Cardiac septum (tissue), 1 donor: ENCODE measurements at regions not wholly inside any gene's neighbourhood (a gene's known extent, or its start where the extent isn't known, plus 50 kb on each side); places are given as distances from the start of the nearest gene placed in this dataset.

Source experiments
- DNase-seq: peaks from one replicate; pipeline ENCODE4 v3.0.0-alpha.2; 2020; ENCODE audit warnings: low spot score
- intact Hi-C: fragments of 100-400 bp; cut with DNase I; formaldehyde crosslinking; loops from one replicate; pipeline ENCODE4 v1.14.0; 2022
- donor health status: DM: no; HTN: no; CAD: no.

- no peak for DNase-seq
- intact Hi-C loops: no loop called here
Measured at GRCh38 chr12:68490476-68490875, 120.2 kb upstream of the RAP1B start.

DNA sequence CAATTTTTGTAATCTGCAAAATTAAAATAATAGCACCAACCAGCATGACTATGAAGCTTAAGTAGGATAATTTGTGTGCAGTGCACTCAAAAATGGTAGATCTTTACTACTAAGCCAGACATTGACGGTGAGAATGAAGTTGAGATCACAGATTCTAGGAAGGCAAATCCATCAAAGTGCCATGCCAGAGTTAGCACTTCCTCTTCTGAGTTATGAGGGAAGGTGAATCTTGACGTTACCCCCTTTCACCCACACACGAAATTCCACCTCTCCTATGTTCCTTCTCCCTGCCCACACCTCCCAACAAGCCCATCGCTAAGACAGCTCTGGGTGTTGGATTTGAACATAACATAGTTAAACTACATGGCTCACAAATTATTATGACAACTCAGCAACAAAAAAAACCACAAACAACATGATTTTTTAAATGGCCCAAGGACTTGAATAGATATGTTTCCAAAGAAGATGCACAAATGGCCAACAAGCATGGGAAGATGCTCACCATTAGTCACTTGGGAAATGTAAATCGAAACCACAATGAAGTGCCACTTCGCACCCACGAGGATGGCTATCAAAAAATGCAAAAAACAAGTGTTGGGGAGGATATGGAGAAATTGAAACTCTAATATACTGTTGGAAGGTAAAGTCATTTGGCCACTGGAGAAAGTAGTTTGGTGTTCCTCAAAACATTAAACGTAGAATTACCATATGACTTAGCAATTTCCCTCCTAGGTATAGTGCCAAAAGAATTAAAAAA is 119.3 kb upstream of the RAP1B start:
- DNase-seq: no peak
- intact Hi-C loops: no loop called here

DNA sequence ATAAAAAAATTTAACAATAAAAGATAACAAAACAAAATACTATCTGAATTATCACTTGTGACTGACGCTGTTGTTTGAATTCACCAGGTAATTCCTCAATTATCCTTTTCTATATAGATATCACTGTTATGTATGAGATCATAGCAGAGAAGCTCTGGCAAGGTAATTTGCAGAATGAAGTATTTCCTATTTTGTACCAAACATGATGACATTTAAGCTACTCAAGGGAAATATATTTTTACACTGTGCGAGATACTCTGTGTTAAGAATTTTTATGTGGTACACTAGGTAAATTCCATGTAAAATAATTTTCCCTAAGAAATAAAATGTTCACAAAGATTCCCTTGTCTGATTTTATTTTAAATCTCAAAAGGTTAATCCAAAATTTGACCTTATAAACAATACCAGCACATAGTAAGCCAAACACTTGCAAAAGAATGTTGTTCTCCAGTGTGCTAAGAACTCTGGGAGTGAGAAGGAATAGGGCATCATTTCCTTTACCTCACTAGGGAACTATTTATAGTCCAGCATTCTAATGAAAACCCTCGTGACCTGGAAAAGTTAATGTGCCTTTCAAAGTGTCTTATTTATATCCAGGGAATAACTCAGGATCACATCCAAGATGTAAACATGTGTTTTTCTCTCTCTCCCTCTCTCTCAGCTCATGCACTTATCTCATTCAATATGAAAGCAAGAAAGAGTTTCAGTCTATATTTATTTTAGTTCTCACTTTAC is 115.2 kb upstream of the RAP1B start:
- intact Hi-C loops: no loop called here
- no peak for DNase-seq

DNA sequence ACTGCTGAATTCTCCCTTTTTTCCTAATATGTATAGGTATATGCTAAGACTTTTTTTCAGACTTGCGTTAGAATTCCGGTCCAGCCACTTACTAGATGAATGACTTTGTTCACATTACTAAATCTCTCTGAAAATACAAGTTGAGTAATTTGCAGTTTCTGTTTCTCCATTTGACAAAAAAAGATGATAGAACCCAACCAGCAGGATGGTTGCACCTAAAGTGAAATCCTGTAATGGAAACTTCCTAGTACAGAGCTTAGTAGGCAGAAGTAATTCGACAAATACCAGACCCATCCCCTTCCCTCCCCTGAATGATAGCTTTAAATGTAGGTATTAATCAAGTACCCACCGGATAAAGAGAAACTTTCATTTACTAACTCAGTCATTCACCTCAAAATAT is 113.6 kb upstream of the RAP1B start:
- intact Hi-C loops: no loop called here

GRCh38 chr12:68497702-68498101 is 113.0 kb upstream of the RAP1B start:
- DNase-seq: no peak
- intact Hi-C loops: no loop called here

More for the DNA sequence above, 113.6 kb upstream of the RAP1B start:
- DNase-seq: no peak

GRCh38 chr12:68498736-68499135 is 112.0 kb upstream of the RAP1B start:
- no peak for DNase-seq
- intact Hi-C loops: no loop called here

DNA sequence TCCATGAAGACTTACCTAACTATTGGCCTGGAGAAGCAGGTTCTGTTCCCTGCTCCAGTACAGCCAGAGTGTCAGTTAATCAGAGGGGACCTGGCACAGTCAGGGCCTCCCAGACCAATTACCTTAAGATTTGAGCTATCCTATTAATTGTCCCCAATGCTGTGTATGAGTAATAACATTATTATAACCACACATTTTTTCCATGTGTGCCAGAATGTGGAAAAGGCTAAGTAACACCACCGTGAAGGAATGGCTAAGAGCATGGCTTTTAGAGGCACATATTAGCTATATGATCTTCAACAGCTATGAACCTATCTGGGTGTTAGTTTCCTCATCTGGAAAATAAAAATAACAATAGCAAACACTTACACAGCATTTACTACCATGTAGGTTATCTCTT is 111.1 kb upstream of the RAP1B start:
- intact Hi-C loops: no loop called here
- no peak for DNase-seq

- intact Hi-C loops: no loop called here
- no peak for DNase-seq
Measured at GRCh38 chr12:68501226-68501625, 109.5 kb upstream of the RAP1B start.

- intact Hi-C loops: no loop called here
- DNase-seq: no peak
Measured at GRCh38 chr12:68505970-68506369, 104.7 kb upstream of the RAP1B start.

- intact Hi-C loops: no loop called here
- DNase-seq: no peak
Measured at GRCh38 chr12:68506619-68507018, 104.1 kb upstream of the RAP1B start.

DNA sequence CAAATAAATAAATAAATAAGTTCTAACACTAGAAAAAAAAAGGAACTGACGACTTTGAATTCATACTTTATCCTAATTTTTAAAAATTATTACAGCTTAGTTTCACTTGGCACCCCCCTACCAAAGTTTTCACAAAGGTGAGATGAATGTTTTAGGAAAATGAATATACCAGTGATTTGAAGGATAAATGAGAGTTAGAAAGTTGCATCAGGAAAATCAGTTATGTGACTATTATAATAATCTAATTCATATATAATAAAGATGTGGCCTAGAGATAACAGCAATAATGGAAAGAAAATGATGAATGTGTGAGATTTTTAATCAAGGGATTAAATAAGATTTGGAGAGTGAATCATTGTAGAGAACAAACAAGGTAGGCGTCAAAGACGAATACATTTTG is 103.0 kb upstream of the RAP1B start:
- intact Hi-C loops: no loop called here
- DNase-seq: no peak

GRCh38 chr12:68508576-68508975 is 102.1 kb upstream of the RAP1B start:
- intact Hi-C loops: no loop called here
- DNase-seq: no peak

DNA sequence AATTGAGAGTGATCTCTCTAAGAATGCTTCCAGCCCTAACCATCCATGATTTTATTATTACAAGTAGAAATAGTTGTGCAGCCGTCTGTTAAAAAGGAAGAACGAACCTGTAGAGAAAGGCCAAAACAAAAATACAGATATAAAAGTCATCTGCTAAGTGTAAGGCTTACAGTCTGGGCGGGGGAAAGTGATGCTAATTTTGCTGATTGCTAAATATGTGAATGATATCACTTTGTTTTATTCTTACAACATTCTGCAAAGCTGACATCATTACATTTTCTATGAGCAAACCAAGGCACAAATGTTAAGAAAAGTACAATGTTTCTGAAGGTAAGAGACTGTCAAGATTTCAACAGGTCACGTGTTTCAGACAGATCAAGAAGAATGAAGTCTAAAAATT is 101.5 kb upstream of the RAP1B start:
- intact Hi-C loops: no loop called here

DNA sequence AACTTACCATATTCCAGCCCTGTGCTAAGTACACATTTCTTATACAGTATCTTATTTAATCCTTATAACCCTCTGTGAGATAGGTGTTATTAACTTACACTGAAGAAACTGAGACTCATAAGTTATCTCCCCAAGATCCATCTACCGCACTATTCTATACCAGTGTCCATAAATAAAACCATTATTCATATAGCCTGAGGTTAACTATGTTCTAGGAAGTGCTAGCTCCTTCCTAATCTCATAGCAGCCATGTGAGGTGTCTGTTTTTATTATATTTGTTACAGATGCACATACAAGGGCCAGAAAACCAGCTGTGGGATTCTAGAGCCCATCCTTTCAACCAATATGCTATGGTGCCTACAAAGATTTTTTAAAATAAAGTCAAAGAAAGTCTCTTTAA is 100.3 kb upstream of the RAP1B start:
- intact Hi-C loops: no loop called here
- DNase-seq: no peak

More for the DNA sequence above, 101.5 kb upstream of the RAP1B start:
- DNase-seq: no peak

- intact Hi-C loops: no loop called here
- no peak for DNase-seq
Measured at GRCh38 chr12:68514807-68515411, 95.8 kb upstream of the RAP1B start.

DNA sequence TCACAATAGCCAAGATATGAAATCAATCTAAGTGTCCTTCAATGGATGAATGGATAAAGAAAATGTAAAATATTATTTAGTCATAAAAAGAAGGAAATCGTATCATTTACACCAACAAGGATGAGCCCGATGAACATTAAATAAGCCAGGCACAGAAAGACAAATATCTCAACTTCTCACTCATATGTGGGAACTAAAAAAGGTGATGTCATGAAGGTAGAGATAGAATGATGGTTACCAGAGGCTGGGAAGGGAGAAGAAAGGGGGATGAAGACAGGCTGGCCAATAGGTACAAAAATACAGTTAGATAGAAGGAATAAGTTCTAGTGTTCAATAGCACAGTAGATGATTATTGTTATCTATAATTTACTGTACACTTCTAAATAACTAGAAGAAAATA is 94.9 kb upstream of the RAP1B start:
- DNase-seq: no peak
- intact Hi-C loops: no loop called here

DNA sequence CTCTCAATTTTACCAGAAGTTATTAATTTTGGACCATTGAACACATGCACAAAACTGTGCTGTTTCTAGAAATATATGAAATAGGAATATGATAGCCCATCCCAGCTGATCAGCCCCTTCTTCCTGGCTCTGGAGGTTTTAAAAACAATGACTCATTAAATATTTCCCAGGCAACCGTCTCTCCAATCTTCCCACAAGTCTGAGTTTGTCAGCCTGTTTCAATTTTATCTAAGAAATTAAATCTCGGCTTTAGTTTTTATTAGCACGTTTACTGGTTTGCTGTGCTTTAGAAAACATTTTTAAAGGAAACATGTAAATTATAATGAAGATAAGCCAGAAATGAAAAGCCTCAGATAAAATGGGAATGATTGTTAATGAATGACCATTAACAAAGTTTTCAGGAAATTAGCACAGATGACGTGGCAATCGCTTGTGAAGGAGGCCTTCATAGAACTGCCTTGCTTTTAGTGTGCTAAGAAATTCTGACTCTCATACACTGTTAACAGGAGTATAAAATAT is 89.3 kb upstream of the RAP1B start:
- intact Hi-C loops: no loop called here
- no peak for DNase-seq

DNA sequence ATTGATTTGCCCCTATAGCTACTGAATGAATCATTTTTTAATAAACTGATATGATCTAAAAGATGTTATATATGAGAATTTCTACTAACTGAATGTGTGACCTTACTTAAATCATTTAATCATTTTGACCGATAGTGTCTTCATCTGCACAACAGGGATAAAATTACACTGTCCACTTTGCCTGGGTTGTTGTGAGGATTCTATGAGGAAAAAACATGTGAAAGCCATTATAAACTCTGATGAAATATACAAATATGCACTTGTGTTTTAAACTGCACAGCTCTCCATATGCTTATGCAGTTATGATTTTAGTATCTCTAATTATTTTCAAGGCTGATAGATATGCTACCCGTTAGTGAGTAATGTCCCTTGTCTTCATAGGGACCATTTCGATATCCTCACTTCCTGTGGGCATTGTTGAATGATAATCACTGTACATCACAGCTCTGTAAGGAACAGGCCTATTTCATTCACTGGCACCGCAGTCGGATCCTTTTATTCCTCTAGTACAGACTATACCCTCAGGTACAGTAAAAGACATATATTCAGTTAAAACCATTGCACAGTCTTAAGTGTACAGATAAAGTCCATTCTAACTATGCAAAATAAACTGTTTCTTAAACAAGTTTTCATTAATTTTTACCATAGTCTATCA is 88.7 kb upstream of the RAP1B start:
- no peak for DNase-seq
- intact Hi-C loops: no loop called here

DNA sequence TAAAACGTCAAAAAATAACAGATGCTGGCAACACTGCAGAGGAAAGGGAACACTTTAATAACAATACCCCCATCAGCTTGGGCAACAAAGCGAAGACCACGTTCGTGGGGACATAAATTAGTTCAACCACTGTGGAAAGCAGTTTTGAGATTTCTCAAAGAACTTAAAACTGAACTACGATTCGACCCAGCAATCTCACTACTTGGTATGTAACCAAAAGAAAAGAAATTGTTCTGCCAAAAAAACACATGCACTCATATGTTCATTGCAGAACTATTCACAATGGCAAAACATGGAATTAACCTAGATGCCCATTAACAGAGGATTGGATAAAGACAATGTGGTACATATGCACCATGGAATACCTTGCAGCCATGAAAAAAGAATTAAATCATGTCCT is 81.2 kb upstream of the RAP1B start:
- DNase-seq: no peak
- intact Hi-C loops: no loop called here

- intact Hi-C loops: loop anchor here (10.0 kb wide), 1 partner anchor 165 kb away; no protein-coding TSS in a partner anchor
- DNase-seq: no peak
Measured at GRCh38 chr12:68529869-68530268, 80.8 kb upstream of the RAP1B start.
